HCT116 (cell line): ENCODE measurements at regions not wholly inside any gene's neighbourhood (a gene's known extent, or its start where the extent isn't known, plus 50 kb on each side); places are given as distances from the start of the nearest gene placed in this dataset.

Experiments used
- ATAC-seq: fragments of 200-7000 bp; cut with Tn5 transposase; 2 replicates; pipeline ENCODE4 v1.9.1; 2020; ENCODE audit warnings: mild to moderate bottlenecking, moderate library complexity
- BruUV-seq: library from RNA; stranded (reverse); fragments of 400-500 nt; replicated peaks from 2 replicates; lab custom pipeline; 2021; lab: Mats Ljungman, UMichigan
- CTCF ChIA-PET: fragments of 300-600 bp; sonication (Branson Sonifier 250); formaldehyde crosslinking; loops from one replicate; lab custom pipeline; 2021; ENCODE audit warnings: antibody characterized with exemption; lab: Charles Lee
- POLR2A ChIA-PET: fragments of 300-600, 350-600 bp; sonication (Branson Sonifier 250); formaldehyde crosslinking; loops from one replicate; lab custom pipeline; 2021; ENCODE audit warnings: antibody characterized with exemption; lab: Charles Lee
- RAD21 ChIA-PET, 2 experiments: fragments of 300-600 bp; sonication (Branson Sonifier 250); formaldehyde crosslinking; loops; one replicate each; lab custom pipeline; 2023; ENCODE audit warnings: low total read pairs in 2 of 2; ENCODE audit not compliant: uncharacterized antibody in 2 of 2, unreplicated experiment in 2 of 2, low non-redundant PET in 1 of 2; lab: Charles Lee
- DNase-seq: peaks from one replicate; pipeline ENCODE4 v3.0.0-alpha.2; 2010; ENCODE audit warnings: low read depth, low spot score
- H2AFZ ChIP-seq: fragments of 200-600 bp; shearing (Covaris generic), sonication (generic); 2 replicates; pipeline ENCODE4 v1.6.1; 2017; ENCODE audit warnings: low read depth, mixed run types, mixed read lengths, antibody characterized with exemption, low read length; ENCODE audit not compliant: poor library complexity, severe bottlenecking
- H3K27ac ChIP-seq: 2 replicates; pipeline ENCODE4 v1.5.1; 2012; ENCODE audit warnings: low read depth, low read length
- H3K27me3 ChIP-seq: fragments of 200-600 bp; sonication (generic); 2 replicates; pipeline ENCODE4 v1.6.1; 2016; ENCODE audit warnings: mixed run types, low read length, mixed read lengths; ENCODE audit not compliant: insufficient read depth
- H3K36me3 ChIP-seq, 2 experiments: fragments of 200-500 bp in 1 of 2; fragments of 200-600 bp in 1 of 2; sonication (Bioruptor generic) in 1 of 2; sonication (generic) in 1 of 2; 2 replicates each; pipeline versions ENCODE4 v1.5.1 to v1.6.1; 2014 to 2016; ENCODE audit warnings: low read length in 2 of 2, inconsistent platforms in 1 of 2, mixed read lengths in 1 of 2, mixed run types in 1 of 2; ENCODE audit not compliant: insufficient read depth in 2 of 2, control insufficient read depth in 1 of 2
- H3K4me1 ChIP-seq, 2 experiments: fragments of 200-600 bp in 1 of 2; sonication (generic) in 1 of 2; 2 replicates each; pipeline versions ENCODE4 v1.5.1 to v1.6.1; 2012 to 2017; ENCODE audit warnings: low read length in 2 of 2, inconsistent platforms in 1 of 2, mild to moderate bottlenecking in 1 of 2, mixed read lengths in 1 of 2, mixed run types in 1 of 2, moderate library complexity in 1 of 2; ENCODE audit not compliant: insufficient read depth in 2 of 2, control insufficient read depth in 1 of 2
- H3K4me2 ChIP-seq: fragments of 200-600 bp; sonication (generic); 2 replicates; pipeline ENCODE4 v1.6.1; 2017; ENCODE audit warnings: mixed run types, low read length, mixed read lengths
- H3K4me3 ChIP-seq, 2 experiments: fragments of 200-600 bp in 1 of 2; sonication (generic) in 1 of 2; replicated peaks in 1 of 2; 2 replicates each; pipeline ENCODE4 v1.5.1; 2011 to 2016; ENCODE audit warnings: low read length in 2 of 2, control low read depth in 1 of 2, low read depth in 1 of 2, mild to moderate bottlenecking in 1 of 2, mixed read lengths in 1 of 2, mixed run types in 1 of 2
- H3K79me2 ChIP-seq: fragments of 200-600 bp; sonication (generic); 2 replicates; pipeline ENCODE4 v1.6.1; 2017; ENCODE audit warnings: mild to moderate bottlenecking, mixed run types, low read length, moderate library complexity, mixed read lengths; ENCODE audit not compliant: insufficient read depth
- H3K9ac ChIP-seq: fragments of 200-600 bp; sonication (generic); 2 replicates; pipeline ENCODE4 v1.6.1; 2016; ENCODE audit warnings: low read length, mixed read lengths
- H3K9me2 ChIP-seq: fragments of 200-600 bp; sonication (generic), shearing (Covaris generic); 2 replicates; pipeline ENCODE4 v1.6.1; 2017; ENCODE audit warnings: mixed run types, mild to moderate bottlenecking, moderate library complexity; ENCODE audit not compliant: insufficient read depth
- H3K9me3 ChIP-seq, 2 experiments: fragments of 200-500 bp in 1 of 2; fragments of 200-600 bp in 1 of 2; sonication (Bioruptor generic) in 1 of 2; sonication (generic) in 1 of 2; 2 replicates each; pipeline ENCODE4 v1.6.1; 2014 to 2017; ENCODE audit warnings: low read length in 2 of 2, mixed read lengths in 2 of 2, inconsistent platforms in 1 of 2, low read depth in 1 of 2, mild to moderate bottlenecking in 1 of 2, mixed run types in 1 of 2, moderate library complexity in 1 of 2; ENCODE audit not compliant: control insufficient read depth in 1 of 2, insufficient read depth in 1 of 2
- H4K20me1 ChIP-seq: fragments of 200-600 bp; sonication (generic), shearing (Covaris generic); 2 replicates; pipeline ENCODE4 v1.6.1; 2017; ENCODE audit warnings: mixed run types, mild to moderate bottlenecking, moderate library complexity; ENCODE audit not compliant: insufficient read depth
- CBX3 ChIP-seq: IDR thresholded peaks from 2 replicates; pipeline ENCODE4 v1.6.1; 2012; ENCODE audit warnings: low read depth
- CEBPB ChIP-seq: IDR thresholded peaks from 2 replicates; pipeline ENCODE4 v1.6.1; 2012; ENCODE audit warnings: low read depth
- CTCF ChIP-seq, 3 experiments: fragments of 200-600 bp in 1 of 3; sonication (generic) in 1 of 3; IDR thresholded peaks in 2 of 3; conservative IDR thresholded peaks in 1 of 3; 2 replicates each; pipeline ENCODE4 v1.5.1; 2012 to 2017; ENCODE audit warnings: low read depth in 2 of 3, low read length in 2 of 3, antibody characterized with exemption in 1 of 3, borderline replicate concordance in 1 of 3, control low read depth in 1 of 3, mild to moderate bottlenecking in 1 of 3, mixed read lengths in 1 of 3, mixed run types in 1 of 3, moderate library complexity in 1 of 3; ENCODE audit not compliant: insufficient read depth in 1 of 3
- EGR1 ChIP-seq: IDR thresholded peaks from 2 replicates; pipeline ENCODE4 v1.6.1; 2012; ENCODE audit warnings: low read depth
- ELF1 ChIP-seq: IDR thresholded peaks from 2 replicates; pipeline ENCODE4 v1.6.1; 2012; ENCODE audit warnings: low read depth, borderline replicate concordance
- JUND ChIP-seq: IDR thresholded peaks from 2 replicates; pipeline ENCODE4 v1.6.1; 2012
- POLR2A ChIP-seq: IDR thresholded peaks from 2 replicates; pipeline ENCODE4 v1.7.0; 2011; ENCODE audit warnings: borderline replicate concordance; ENCODE audit not compliant: insufficient read depth, insufficient read length; ENCODE audit errors: extremely low read depth
- POLR2AphosphoS5 ChIP-seq: IDR thresholded peaks from 2 replicates; pipeline ENCODE4 v1.6.1; 2011; ENCODE audit warnings: mild to moderate bottlenecking, low read depth, low read length, moderate library complexity
- RAD21 ChIP-seq: IDR thresholded peaks from 2 replicates; pipeline ENCODE4 v1.6.1; 2012; ENCODE audit warnings: low read depth, mild to moderate bottlenecking
- REST ChIP-seq: IDR thresholded peaks from 2 replicates; pipeline ENCODE4 v1.6.1; 2012; ENCODE audit warnings: low read depth
- SIN3A ChIP-seq: IDR thresholded peaks from 2 replicates; pipeline ENCODE4 v1.6.1; 2012; ENCODE audit warnings: low read depth
- SP1 ChIP-seq: IDR thresholded peaks from 2 replicates; pipeline ENCODE4 v1.6.1; 2012; ENCODE audit warnings: low read depth
- SRF ChIP-seq: IDR thresholded peaks from 2 replicates; pipeline ENCODE4 v1.6.1; 2012; ENCODE audit warnings: low read depth
- TCF7L2 ChIP-seq: IDR thresholded peaks from 2 replicates; pipeline ENCODE4 v1.7.0; 2011; ENCODE audit warnings: borderline replicate concordance, inconsistent platforms; ENCODE audit not compliant: insufficient read depth, insufficient read length; ENCODE audit errors: extremely low read depth
- ZNF274 ChIP-seq: fragments of 200-500 bp; sonication (Bioruptor generic); IDR thresholded peaks from 2 replicates; pipeline ENCODE4 v1.6.1; 2014; ENCODE audit warnings: mild to moderate bottlenecking, low read depth, low read length, inconsistent platforms
- intact Hi-C: fragments of 100-400 bp; cut with micrococcal nuclease; formaldehyde crosslinking; loops from 2 replicates; pipeline ENCODE4 v1.10.0; 2022
- TF ChIP-seq, protein P1 (sequence below): IDR thresholded peaks from 2 replicates; pipeline ENCODE4 v1.6.1; 2012
- TF ChIP-seq, protein P2 (sequence below): IDR thresholded peaks from 2 replicates; pipeline ENCODE4 v1.6.1; 2012

- Histone ChIP-seq H3K4me1 (peaks cover 8 to 13% of the 10 kb centered on the region in 2 experiments; a peak in 3 of 4 replicates), H3K9me2 (no peaks in the 10 kb centered on the region; the same call in 1 of the 2 replicates), H3K9me3 (no peaks in the 10 kb centered on the region), H2AFZ (no peak overlapping the region), H3K36me3 (no peaks in the 10 kb centered on the region), H3K9ac (no peak overlapping the region), H3K4me2 (no peak overlapping the region), H3K27me3 (no peaks in the 10 kb centered on the region), H3K79me2 (no peaks in the 10 kb centered on the region), H3K4me3 (no peak overlapping the region), H3K27ac (no peak overlapping the region), H4K20me1 (no peaks in the 10 kb centered on the region)
- intact Hi-C loops: no loop called here
- ChIA-PET RAD21 (no interaction called here), CTCF (no interaction called here), POLR2A (no interaction called here)
- no peak for TF ChIP-seq SRF
- TF ChIP-seq CTCF (IDR thresholded peaks at IDR 0.05 in 2 of 3, conservative IDR thresholded peaks at IDR 0.05 in 1 of 3; ENCODE audit: borderline replicate concordance in 1 of 3, insufficient read depth in 1 of 3, low read depth in 2 of 3, low read length in 2 of 3): no peak
- TF ChIP-seq TCF7L2: no peak
- no peak for TF ChIP-seq EGR1
- no peak for TF ChIP-seq JUND
- TF ChIP-seq POLR2AphosphoS5: no peak
- no peak for TF ChIP-seq ZNF274
- TF ChIP-seq, protein P1, sequence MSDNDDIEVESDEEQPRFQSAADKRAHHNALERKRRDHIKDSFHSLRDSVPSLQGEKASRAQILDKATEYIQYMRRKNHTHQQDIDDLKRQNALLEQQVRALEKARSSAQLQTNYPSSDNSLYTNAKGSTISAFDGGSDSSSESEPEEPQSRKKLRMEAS: no peak
- TF ChIP-seq, protein P2, sequence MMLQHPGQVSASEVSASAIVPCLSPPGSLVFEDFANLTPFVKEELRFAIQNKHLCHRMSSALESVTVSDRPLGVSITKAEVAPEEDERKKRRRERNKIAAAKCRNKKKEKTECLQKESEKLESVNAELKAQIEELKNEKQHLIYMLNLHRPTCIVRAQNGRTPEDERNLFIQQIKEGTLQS: no peak
- TF ChIP-seq CBX3: no peak
- no peak for TF ChIP-seq ELF1
- TF ChIP-seq RAD21: no peak
- no peak for TF ChIP-seq POLR2A
- TF ChIP-seq SP1: no peak
- no peak for TF ChIP-seq SIN3A
- no peak for TF ChIP-seq REST
- no peak for TF ChIP-seq CEBPB
- ATAC-seq (no peak), DNase-seq (no peak)
- no TSS peak for BruUV-seq
These were observed 530.9 kb upstream of the TGFBR2 start for GRCh38 chr3:30075514-30075913.
